GM12875 (cell line): ENCODE measurements at regions not wholly inside any gene's neighbourhood (a gene's known extent, or its start where the extent isn't known, plus 50 kb on each side); places are given as distances from the start of the nearest gene placed in this dataset.
"Not testable (repeated sequence)": the region's sequence is repeated elsewhere in the genome, so short reads cannot be mapped to it uniquely, and the experiment has no call there.

ENCODE experiments used
- H3K4me3 ChIP-seq: one replicate; pipeline ENCODE4 v1.5.1; 2011; ENCODE audit warnings: low read depth, low read length, control low read depth
- CTCF ChIP-seq: IDR thresholded peaks from 2 replicates; pipeline ENCODE4 v1.5.1; 2011; ENCODE audit warnings: low read depth, mild to moderate bottlenecking, control low read depth, inconsistent platforms, low read length, moderate library complexity, borderline replicate concordance; ENCODE audit not compliant: insufficient read depth

GRCh38 chr7:125833839-125834238, 904.2 kb upstream of the POT1 start:
- no peak overlapping the region for H3K4me3 ChIP-seq
- no peak for TF ChIP-seq CTCF

GRCh38 chr7:125830743-125831142, 901.1 kb upstream of the POT1 start:
- no peak overlapping the region for H3K4me3 ChIP-seq
- TF ChIP-seq CTCF = no peak

DNA sequence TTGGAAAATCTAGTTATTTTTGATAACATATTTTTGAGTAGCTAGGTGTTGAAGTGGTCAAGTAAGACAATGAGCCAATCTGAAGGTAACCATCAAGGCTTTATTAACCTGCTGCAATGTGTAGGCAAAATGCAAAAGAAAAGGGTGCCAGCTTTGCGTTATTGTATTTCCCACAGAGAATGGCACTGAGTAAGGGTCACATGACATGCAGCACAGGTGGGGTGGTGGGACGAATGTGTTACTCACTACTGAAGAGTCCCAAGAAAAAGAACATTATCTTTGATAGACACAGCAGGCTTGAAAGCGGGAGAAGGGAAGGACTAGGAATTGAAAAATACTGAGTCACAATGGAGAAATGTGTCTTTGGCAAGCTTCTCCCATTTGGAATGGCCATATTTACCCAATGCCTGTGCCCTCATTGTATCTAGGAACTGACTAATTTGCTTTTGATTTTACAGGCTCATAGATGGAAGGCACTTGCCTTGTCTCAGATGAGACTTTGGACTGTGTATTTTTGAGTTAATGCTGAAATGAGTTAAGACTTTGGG, 898.6 kb upstream of the POT1 start:
- H3K4me3 ChIP-seq = no peak overlapping the region
- TF ChIP-seq CTCF = no peak

GRCh38 chr7:125823538-125823937, 893.9 kb upstream of the POT1 start:
- no peak overlapping the region for H3K4me3 ChIP-seq
- TF ChIP-seq CTCF = no peak

GRCh38 chr7:125820495-125820894, 890.9 kb upstream of the POT1 start:
- no peak overlapping the region for H3K4me3 ChIP-seq
- no peak for TF ChIP-seq CTCF

DNA sequence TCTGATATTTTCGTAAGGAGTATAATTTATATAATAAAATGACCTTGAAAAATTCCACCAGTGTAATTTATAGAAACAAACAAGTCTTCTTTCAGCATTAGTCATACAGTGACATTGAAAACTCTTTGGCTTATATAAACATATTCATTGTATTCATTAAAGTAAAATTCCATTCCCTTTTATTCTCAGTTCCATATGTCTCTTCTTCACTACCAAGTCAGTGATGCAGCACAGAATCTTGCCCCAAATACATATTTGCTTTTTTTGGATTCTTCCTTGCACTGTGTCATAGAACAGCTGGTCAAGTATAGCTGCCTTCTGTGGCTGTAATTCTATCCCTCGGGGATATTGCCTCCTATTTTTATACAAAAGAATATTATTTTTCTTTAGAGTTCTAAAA, 884.5 kb upstream of the POT1 start:
- TF ChIP-seq CTCF = no peak
- no peak overlapping the region for H3K4me3 ChIP-seq

- H3K4me3 ChIP-seq = not testable (repeated sequence)
These were observed 876.9 kb upstream of the POT1 start for GRCh38 chr7:125806491-125806890.

- no peak for TF ChIP-seq CTCF
- H3K4me3 ChIP-seq = no peak overlapping the region
These were observed 874.6 kb upstream of the POT1 start for GRCh38 chr7:125804273-125804672.
